NCI-H69 (cell line): ENCODE measurements at regions not wholly inside any gene's neighbourhood (a gene's known extent, or its start where the extent isn't known, plus 50 kb on each side); places are given as distances from the start of the nearest gene placed in this dataset.
A peak's percentile ranks its signal among the peaks of the same experiment; 100 is the strongest.

Experiments used
- DNase-seq: peaks from one replicate; lab custom pipeline; 2025; lab: John Stamatoyannopoulos, UW

DNA sequence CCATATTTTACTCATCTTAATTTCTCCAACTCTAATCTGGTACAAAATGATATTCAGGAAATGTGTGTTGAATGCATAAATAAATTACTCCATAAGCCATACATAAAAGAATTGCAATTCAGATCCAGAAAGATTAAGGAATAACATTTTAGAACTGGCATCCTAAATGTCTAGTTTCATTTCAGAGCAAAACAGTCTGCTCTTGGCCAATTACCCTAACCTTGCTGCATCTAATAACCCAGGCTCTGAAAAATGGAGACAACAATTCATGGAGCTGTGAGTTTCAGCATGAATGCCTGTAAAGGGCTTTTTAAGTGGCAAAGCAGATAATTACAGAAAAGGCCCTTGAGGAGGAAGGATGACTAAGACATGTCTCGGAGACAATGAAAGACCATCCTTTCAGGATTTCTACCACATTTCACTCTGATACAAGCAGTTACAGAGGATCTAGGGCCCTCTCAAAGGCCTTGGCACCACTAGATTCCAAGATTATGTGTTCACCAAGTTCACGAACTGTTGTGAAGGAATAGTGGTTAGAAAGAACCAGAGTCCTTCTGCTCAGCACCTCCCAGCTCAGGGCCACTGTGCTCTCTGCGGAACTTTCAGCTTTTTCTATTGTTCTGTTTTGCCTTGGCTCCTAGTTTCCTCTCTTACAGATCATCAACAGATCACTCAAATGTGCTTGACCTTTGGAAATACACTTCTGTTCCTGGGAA is 157.6 kb upstream of the BLID start:
- no peak for DNase-seq

DNA sequence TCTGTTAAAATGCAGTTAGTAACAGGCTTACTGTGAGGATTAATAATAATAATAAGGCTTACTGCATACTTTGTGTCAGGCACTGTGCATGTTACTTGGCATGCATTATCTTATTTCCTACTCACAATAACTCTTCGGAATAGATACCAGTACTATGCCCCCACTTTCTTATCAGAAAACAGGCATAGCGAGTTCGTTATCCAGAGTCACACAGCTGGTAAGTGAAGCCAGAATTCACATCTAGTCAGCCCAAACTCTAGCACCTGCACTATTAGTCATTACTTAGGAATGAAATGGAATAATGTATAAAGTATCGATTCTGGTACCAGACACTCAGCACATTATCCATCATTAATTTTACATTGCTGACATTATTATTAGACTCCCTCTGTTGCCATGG is 155.7 kb upstream of the BLID start:
- no peak for DNase-seq

DNA sequence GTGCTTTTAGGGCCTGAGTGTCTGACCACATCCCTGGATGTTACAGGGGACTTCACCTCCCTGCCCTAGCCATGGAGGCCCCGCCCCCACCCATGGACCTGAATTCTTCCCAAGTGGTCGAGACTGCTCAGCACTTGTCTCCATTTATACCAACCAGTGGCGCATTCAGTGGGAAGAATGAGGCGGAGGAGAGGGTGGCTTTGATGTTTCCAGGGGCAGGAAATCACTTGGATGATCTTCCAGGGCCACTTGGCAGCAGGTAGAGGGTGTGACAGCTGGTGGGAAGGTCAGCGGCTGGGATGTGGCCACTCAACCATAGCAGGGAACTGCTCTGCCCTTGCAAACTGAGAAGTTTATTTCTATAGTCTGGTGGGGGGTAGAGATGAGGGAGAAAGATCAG is 155.1 kb upstream of the BLID start:
- peak; percentile 76 for DNase-seq

DNA sequence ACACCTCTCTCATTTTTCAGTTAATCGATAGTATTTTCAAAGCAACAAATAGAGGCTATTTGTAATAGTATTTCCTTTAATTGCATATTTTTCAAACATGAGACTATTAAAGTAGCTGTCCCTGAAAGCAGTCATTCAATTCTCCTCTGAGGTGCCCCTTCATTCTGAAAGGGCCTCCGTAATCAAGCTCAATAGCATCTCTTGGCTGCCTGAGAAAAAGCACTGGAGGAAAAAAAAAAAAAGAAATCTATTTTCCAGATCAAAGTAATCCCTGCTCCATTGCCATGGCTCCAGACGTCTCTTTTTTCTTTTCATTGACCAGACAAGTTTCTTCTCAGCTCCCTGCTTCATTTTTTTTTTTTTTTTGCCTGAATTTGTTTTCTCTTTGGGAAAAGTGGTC is 154.5 kb upstream of the BLID start:
- no peak for DNase-seq

DNA sequence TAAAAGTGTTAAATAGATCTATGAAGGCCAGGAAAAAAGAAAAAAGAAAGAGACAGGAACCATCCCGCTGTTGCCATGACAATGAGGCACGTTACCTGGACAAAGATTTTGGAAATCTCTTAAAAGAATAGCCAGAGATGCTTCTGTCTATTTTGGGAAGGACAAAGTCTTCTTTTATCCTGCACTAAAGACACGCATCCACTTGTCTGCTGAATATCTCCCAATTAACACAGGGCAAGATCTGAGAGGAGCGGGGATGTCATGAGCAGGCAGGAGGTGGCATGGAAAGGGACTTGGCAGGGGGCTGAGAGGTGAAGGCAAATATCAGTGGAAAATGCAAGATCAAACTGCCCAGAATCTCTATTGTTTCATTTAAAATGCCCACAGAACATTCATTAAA is 153.8 kb upstream of the BLID start:
- no peak for DNase-seq

DNA sequence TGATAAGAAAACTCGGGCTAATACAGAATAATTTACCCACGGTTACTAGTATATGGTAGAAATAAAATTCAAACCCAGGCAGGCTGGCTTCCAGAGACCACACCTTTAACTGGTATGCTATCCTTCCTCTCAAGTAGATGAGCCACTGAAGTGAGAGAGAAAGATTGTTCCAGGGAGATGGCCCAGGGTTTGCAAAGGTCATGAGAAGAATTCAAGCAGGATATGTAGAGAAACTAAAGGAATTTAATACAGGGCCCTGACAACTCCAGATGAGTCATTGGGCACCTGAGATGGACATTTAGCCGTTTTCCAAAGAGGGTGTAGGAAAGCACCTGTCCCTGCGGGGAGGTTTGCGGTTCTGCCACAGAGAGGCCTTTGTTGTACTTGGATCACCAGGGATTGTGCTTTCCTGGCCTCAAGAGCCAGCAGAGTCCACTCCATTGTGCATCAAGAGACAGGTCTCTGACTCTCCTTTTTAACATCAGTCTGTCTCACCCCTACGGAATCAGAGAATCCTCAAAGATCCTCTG is 152.7 kb upstream of the BLID start:
- DNase-seq: no peak

DNA sequence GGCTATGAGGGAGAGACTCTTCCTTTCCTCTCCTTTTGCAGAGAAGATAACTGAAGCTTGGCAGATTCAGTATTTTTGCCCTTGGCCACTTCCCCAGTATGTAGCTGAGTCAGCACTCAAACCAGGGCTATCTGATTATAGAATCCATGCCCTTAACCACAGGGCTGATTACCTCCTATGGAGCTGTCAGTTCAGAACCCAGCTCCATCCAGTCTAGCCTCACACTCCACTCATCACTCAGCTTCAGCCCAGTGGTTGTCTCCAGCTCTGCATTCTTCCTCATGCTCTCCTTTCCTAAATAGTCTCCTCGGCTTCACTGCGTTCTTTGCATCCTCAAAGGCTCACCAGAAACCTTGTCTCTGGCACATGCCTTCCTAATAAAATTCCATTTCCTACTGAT is 151.6 kb upstream of the BLID start:
- DNase-seq: no peak

DNA sequence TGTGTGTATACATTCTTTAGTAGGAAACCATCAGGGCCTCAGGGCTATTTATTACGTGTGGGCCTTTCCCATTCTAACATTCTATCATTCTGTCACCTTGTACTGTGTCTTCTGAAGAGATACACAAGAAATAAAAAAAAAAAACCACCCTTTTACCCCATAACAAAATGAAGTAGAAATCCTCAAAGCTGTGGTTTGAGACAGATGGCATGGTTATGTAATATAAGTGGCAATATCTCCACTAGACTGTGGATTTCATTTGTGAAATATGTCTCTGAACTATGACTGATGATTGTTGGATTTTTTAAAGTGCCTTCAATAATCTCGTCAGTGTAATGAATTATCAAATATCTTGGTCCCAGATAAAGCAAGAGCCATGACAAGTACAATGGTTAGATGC is 150.0 kb upstream of the BLID start:
- DNase-seq: no peak

DNA sequence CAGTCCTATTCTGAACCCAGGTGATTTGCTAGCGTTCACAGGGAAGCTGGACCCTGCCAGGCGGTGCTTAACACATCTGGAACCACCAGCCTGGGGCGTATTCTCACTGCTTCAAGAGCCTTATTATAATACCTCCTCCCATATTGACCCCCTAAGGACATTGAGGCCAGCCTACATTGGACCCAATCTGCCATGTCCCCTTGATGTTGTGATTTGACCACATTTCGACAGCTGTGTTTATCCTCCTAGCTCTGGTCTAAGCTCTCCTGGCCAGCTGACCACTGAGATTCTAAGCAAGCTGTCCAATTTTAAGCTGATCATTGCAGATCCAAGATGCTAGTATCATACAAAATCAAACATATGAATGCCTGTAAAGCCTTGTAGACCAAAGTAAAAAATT is 148.1 kb upstream of the BLID start:
- no peak for DNase-seq

DNA sequence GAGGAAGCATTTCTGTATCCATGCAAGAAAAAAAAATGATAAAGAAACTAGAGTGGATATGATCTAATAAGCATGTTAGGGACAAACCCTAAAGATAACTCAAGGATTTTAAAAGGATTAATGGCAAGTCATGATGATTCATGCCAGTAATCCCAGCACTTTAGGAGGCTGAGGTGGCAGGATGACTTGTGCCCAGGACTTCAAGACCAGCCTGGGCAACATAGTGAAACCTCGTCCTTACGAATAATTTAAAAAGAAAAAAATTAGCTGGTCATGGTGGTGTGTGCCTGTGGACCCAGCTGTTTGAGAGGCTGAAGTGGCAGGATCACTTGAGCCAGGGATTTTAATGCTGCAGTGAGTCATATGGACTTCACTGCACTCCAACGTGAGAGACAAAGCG is 145.5 kb upstream of the BLID start:
- DNase-seq: no peak

DNA sequence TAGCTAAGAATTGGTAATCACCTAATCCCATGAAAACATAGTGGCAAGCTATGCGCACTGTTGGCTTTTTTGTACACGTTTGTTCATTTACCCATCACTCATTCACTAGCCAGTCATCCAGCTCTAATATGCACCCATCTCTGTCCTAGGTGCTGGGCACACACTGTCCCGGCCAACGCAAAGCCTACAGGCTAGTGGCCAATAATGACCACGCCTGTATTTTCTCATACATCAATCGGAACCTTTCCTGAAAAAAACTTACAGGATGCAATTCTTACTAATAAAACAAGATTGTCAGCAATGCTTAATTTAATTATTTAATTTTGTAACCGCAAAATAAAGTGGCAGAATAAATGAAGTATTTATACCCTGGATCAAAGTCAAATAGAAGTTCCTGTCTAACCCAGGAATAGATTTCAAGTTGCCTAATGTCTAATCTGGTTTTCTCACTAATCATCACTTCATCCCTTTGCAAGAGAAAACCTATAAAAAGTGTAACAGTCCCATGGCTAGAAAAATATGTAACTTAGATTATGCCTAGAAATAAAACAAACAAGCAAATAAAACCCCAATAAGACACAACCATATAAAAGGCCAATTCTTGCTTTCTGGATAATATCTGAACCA is 143.3 kb upstream of the BLID start:
- no peak for DNase-seq

DNA sequence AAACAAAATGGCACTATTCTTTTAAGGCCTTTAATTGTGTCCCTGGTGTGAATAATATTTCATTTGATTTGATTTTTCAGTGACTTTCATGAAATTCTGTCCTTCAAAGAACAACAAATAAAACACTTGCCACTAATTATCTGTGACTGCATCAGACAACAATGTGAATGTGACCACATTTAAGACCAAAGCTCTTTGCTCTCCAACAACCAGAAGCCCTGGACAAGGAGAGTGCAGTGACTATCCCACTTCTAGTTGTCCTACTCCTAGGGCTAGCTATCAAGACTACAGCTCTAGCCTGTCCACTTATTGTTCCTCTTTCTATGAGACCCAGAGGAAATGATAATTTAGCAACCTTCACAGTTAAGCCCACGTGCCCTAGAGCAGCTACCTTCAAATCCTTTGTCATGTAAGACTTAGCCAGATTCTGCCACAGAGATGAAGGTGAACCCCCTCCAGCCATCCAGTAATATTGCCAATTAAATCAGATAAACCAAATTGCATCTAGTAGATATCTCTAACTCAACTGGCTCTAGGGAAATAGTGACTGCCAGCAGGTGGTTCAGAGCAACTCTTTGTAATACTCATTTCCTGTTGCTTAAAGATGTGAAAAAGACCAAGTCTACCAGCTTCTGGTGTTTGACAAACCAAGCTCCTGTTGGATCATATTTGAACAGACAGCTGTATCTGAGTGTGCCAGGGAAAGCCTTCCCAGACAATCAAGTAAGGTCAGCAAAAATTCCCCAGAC is 142.6 kb upstream of the BLID start:
- DNase-seq: no peak

DNA sequence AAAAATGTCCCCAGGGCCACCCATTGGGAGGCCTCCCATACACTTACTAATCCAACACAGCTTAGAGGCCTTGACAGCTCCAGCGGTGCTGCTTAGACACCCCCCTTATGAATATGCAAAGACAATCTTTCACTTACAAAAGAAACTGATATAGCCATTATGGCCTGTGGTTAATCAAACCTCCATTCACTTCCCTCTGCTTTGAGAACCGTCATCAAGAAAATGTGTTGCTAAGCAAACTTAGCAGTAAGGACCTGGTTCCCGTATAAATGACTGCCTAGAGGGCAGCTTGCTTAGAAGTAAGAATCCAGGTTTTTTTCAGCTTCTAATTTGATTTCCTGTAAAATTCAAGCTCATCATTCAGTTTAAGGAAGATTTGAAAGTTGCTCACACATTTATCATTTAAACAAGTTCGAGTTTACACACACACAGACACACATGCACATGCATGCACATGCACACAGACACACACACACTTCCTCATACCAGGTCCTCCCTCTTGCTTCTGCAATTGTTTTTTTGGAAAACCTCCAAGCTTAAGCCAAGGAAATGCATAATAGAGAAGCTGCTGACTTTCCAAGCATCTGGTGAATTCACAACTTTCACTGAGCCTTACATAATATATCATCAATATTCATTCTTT is 137.7 kb upstream of the BLID start:
- peak; percentile 56 for DNase-seq

DNA sequence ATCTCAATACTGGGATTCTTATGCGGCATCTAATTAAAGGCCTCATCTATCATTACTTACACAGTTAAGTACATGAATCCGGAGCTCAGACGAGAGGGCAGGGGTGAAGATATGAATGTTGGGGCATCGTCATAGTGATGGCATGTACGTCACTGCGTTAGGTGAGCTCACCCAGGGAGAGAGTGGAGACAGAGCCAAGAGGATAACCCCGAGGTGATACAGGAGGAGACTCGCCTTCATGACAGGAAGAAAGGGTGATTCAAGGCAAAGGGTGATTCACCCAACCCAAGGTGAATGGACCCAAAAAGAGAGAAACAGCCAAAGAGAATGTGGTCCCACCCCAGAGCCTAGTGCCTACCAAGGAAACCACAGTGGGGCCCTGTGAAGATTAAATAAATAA is 132.9 kb upstream of the BLID start:
- no peak for DNase-seq

DNA sequence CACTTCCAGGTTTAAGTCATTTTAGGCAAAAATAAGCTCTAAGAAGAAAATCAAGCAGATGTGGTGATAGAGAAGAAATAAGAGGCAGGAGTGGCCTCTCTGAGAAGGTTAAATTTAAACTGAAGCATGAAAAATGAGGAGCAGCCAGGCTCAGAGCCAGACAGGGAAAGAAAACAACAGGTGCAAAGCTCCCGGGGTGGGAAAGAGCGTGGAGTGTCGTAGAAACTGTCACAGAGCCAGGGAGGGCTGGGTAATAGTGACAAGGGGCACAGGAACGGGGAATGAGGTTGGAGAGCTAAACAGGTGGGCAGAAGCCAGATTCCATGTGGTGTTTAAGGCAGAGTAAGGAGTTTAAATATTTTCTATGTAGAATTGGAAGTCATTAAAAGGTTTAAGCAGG is 132.1 kb upstream of the BLID start:
- peak; percentile 55 for DNase-seq

DNA sequence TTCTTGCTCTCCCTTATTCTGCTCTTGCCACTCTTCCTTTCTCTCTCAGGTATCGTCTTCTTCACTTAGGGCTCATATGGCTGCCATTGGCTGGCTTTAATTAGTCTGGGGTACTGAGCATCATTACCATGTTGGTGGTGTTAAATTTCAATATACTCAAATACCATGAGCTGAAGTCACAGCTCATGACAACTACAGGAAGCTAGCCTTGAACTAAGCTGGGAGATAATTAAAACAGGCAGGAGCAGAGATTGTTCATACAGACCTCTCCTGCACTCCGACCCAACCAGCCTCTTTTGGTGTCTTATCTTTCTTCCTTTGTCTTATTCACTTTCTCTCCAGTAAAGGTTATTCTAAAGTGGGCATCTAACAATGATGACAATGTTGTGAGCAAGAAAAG is 130.9 kb upstream of the BLID start:
- peak; percentile 44 for DNase-seq

DNA sequence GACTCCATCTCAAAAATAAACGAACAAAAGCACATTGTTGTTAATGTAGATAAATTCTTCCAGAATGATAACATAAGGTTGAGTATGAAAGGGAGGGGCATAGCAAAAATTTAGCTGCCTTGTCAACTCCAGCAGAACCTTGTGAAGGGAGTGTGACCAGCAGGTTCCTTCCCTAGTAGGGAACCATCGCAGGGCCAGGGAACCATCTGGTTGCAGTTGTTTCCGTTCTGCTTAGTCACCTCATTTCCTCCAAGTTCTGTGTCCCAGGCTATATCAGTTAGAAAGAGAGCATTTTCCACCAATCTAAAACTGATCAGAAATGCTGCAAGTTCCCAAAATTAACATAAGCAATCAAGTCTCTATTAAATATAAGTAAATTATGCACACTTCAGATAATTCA is 126.7 kb upstream of the BLID start:
- no peak for DNase-seq

DNA sequence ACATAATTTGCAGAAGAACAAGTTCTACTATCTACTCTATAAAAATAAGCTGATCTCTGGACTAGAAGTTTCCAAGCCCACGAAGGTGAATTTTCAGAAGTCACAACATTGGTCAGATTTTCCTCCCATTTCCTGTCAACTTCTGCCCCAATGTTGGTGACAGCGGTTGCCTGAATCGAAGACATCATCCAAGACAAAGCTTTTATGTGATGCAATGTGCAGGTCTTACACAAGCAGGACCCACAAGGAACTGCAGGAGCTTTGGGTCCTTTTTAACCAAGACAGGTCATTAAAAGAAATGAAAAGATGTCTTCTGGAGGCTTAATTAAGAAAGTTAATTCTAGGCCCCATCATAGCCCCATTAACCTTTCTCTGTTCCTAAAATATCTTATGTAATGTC is 125.6 kb upstream of the BLID start:
- DNase-seq: no peak

DNA sequence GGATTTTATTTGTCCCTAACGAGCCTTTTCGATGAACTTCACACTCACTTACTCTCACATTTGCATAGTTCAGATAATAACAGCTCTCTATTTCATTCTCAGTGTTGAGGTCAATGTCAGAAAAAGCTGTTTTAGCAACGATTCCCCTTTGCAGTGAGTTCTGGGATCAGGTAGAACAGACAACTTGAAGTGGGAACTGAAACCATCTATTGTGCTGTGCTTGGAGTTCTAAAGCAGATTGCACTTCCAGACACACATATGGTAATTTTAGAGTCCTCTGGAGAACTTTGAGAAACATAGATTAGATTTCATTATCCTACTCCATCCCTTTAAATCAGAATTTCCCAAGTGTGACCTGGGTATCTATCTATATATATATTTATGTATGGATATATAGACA is 124.6 kb upstream of the BLID start:
- DNase-seq: no peak

DNA sequence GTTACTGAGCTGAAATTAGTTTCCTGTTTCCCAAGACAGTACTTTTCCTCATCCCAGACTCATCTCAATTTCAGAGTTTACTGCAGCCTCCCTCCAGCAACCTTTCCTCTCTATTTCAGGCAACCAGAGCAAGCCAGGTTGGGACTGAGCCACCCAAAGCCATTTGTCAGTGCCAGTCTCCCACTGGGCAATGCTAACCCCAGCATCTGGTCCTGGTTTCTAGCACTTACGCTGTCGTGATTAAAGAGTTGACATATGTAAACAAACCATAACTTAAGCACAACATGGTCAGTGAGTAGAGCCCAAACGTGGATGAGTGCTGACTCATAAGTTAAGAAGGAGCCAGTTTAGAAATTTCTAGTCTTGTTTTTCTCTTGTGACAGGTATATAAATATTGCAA is 119.6 kb upstream of the BLID start:
- DNase-seq: peak; percentile 89

DNA sequence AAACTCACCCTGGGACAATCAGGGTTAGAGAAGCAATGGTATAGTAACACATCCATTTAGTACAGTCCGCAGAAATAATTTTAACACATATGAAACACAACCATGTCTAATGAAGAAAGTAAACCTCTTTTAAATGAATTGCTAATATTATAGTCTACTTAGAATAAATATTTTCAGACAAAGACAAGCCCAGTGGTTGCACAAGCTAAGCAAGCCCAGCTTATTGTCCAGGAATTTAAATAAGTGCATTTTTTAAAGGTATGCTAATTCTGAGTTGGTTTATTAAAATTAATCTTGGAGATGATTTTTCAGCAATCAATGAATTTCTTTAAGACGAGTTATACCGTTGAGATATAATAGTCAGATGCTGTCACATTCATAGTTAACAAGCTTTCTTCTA is 118.8 kb upstream of the BLID start:
- DNase-seq: no peak

DNA sequence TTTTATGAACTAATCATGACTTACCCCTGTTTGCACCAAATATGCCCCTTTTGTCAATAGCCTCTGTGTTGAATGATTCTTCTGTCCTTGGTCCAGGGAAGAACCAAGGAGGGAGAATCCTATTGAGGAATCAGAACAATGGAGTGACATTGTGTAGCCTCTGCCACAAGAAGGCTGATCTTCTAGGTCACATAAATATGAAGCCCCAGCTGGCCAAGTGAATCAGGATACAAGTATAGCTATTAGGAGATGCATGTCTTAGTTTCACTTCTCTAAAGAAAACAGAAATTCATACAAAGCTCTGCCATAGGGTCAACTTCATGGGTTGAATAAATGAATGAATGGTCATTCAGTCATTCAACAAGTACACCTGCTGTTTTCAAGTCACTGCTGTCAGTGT is 118.2 kb upstream of the BLID start:
- no peak for DNase-seq

DNA sequence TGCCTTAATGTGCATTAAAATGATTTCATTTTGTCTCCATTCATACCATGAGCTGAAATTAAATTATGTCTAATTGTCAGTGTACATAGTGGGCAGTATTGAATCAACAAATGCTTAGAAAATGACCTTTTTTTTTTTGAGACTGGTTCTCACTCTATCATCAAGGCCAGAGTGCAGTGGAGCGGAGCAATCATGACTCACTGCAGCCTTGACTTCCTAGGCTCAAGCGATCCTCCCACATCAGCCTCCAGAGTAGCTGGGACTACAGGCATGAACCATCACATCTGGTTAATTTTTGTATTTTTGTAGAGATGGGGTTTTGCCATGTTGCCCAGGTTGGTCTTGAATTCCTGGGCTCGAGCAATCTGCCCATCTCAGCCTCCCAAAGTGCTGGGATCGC is 117.0 kb upstream of the BLID start:
- DNase-seq: peak; percentile 35
